Activated CD4-positive, alpha-beta T cell treated with anti-CD3 and anti-CD28 coated beads for 36 hours (primary cell): ENCODE measurements at regions not wholly inside any gene's neighbourhood (a gene's known extent, or its start where the extent isn't known, plus 50 kb on each side); places are given as distances from the start of the nearest gene placed in this dataset.
"Not testable (repeated sequence)": the region's sequence is repeated elsewhere in the genome, so short reads cannot be mapped to it uniquely, and the experiment has no call there.

Experiments used
- ATAC-seq: fragments of 200-7000 bp; cut with Tn5 transposase; one replicate; pipeline ENCODE4 v1.10.0; 2021; ENCODE audit warnings: mild to moderate bottlenecking, moderate library complexity
- CTCF ChIA-PET: fragments of 350-600 bp; sonication (Branson Sonifier 250); formaldehyde crosslinking; loops from one replicate; lab custom pipeline; 2021; ENCODE audit warnings: antibody characterized with exemption; lab: Charles Lee
- POLR2A ChIA-PET: fragments of 350-600 bp; sonication (Branson Sonifier 250); formaldehyde crosslinking; loops from one replicate; lab custom pipeline; 2021; ENCODE audit warnings: antibody characterized with exemption, inconsistent platforms; lab: Charles Lee
- DNase-seq: peaks from one replicate; pipeline ENCODE4 v3.0.0-alpha.2; 2020
- H3K27ac Mint-ChIP-seq: one replicate; pipeline ENCODE4 v1.8.0; 2021; ENCODE audit warnings: mixed read lengths
- H3K27me3 Mint-ChIP-seq: one replicate; pipeline ENCODE4 v1.8.0; 2021; ENCODE audit warnings: mixed read lengths
- H3K36me3 Mint-ChIP-seq: one replicate; pipeline ENCODE4 v1.8.0; 2021; ENCODE audit warnings: low read depth, mixed read lengths
- H3K4me1 Mint-ChIP-seq: one replicate; pipeline ENCODE4 v1.8.0; 2021; ENCODE audit warnings: mixed read lengths
- H3K4me3 Mint-ChIP-seq: one replicate; pipeline ENCODE4 v1.8.0; 2021; ENCODE audit warnings: mild to moderate bottlenecking, moderate library complexity, mixed read lengths
- H3K9me3 Mint-ChIP-seq: one replicate; pipeline ENCODE4 v1.8.0; 2021; ENCODE audit warnings: low read depth, mixed read lengths
- intact Hi-C, 2 experiments: fragments of 100-400 bp; cut with DNase I in 1 of 2; cut with micrococcal nuclease in 1 of 2; formaldehyde crosslinking; loops; one replicate each; pipeline versions ENCODE4 v1.14.2 to v1.15.1; 2022 to 2024; cut with DNase I, micrococcal nuclease

- Mint-ChIP-seq H3K27ac (no peak overlapping the region), H3K4me3 (no peak overlapping the region), H3K36me3 (no peaks in the 10 kb centered on the region), H3K9me3 (no peaks in the 10 kb centered on the region), H3K4me1 (no peaks in the 10 kb centered on the region), H3K27me3 (no peaks in the 10 kb centered on the region)
- no peak for ATAC-seq
- CTCF ChIA-PET, result no interaction called here
- intact Hi-C loops, result no loop called here
- DNase-seq, result no peak
- POLR2A ChIA-PET, result no interaction called here
Observed at GRCh38 chr12:126935435-126935834, 1331.5 kb upstream of the TMEM132C start.

- Mint-ChIP-seq H3K27ac (no peak overlapping the region), H3K9me3 (peaks cover 2% of the 10 kb centered on the region), H3K4me3 (no peak overlapping the region), H3K4me1 (no peaks in the 10 kb centered on the region), H3K27me3 (no peaks in the 10 kb centered on the region), H3K36me3 (no peaks in the 10 kb centered on the region)
- ChIA-PET CTCF (no interaction called here), POLR2A (no interaction called here)
- ATAC-seq, result no peak
- intact Hi-C loops, result no loop called here
- peak; percentile 13 for DNase-seq
Observed at GRCh38 chr12:126936181-126936851, 1330.7 kb upstream of the TMEM132C start.

- CTCF ChIA-PET, result no interaction called here
- Mint-ChIP-seq H3K27ac (no peak overlapping the region), H3K4me1 (no peaks in the 10 kb centered on the region), H3K36me3 (no peaks in the 10 kb centered on the region), H3K9me3 (peaks cover 2% of the 10 kb centered on the region), H3K4me3 (no peak overlapping the region), H3K27me3 (no peaks in the 10 kb centered on the region)
- no peak for ATAC-seq
- intact Hi-C loops, result no loop called here
- no peak for DNase-seq
- POLR2A ChIA-PET, result no interaction called here
Observed at GRCh38 chr12:126937431-126937830, 1329.5 kb upstream of the TMEM132C start.

- ChIA-PET CTCF (no interaction called here), POLR2A (no interaction called here)
- H3K36me3 Mint-ChIP-seq, result no peaks in the 10 kb centered on the region
- no peaks in the 10 kb centered on the region for H3K4me1 Mint-ChIP-seq
- ATAC-seq, result no peak
- intact Hi-C loops, result no loop called here
- no peak overlapping the region for H3K4me3 Mint-ChIP-seq
- DNase-seq, result peak; percentile 7
- H3K27ac Mint-ChIP-seq, result no peak overlapping the region
- no peaks in the 10 kb centered on the region for H3K27me3 Mint-ChIP-seq
- peaks cover 2% of the 10 kb centered on the region for H3K9me3 Mint-ChIP-seq
Observed at GRCh38 chr12:126944684-126945083, 1322.3 kb upstream of the TMEM132C start.

- CTCF ChIA-PET, H3K36me3 Mint-ChIP-seq, ATAC-seq, H3K27ac Mint-ChIP-seq, H3K4me1 Mint-ChIP-seq, DNase-seq, H3K27me3 Mint-ChIP-seq, H3K9me3 Mint-ChIP-seq, intact Hi-C loops, POLR2A ChIA-PET, H3K4me3 Mint-ChIP-seq: not testable (repeated sequence)
Observed at GRCh38 chr12:126946958-126947357, 1320.0 kb upstream of the TMEM132C start.

- Mint-ChIP-seq H3K9me3 (no peaks in the 10 kb centered on the region), H3K27me3 (no peaks in the 10 kb centered on the region), H3K4me1 (no peaks in the 10 kb centered on the region), H3K4me3 (no peak overlapping the region), H3K36me3 (no peaks in the 10 kb centered on the region), H3K27ac (no peak overlapping the region)
- ChIA-PET CTCF (interaction anchor here (0.6 kb wide), 1 partner anchor 213 kb away, joined by 6 read pairs; no protein-coding TSS in a partner anchor), POLR2A (no interaction called here)
- ATAC-seq, result no peak
- DNase-seq, result no peak
- intact Hi-C loops, result no loop called here
Observed at GRCh38 chr12:126949558-126949957, 1317.4 kb upstream of the TMEM132C start.

- H3K27me3 Mint-ChIP-seq, result no peaks in the 10 kb centered on the region
- no peaks in the 10 kb centered on the region for H3K36me3 Mint-ChIP-seq
- H3K27ac Mint-ChIP-seq, result no peak overlapping the region
- H3K4me1 Mint-ChIP-seq, result no peaks in the 10 kb centered on the region
- ATAC-seq (no peak), DNase-seq (no peak)
- CTCF ChIA-PET, result no interaction called here
- no peaks in the 10 kb centered on the region for H3K9me3 Mint-ChIP-seq
- no peak overlapping the region for H3K4me3 Mint-ChIP-seq
- POLR2A ChIA-PET, result no interaction called here
- intact Hi-C loops, result no loop called here
Observed at GRCh38 chr12:126950266-126950665, 1316.7 kb upstream of the TMEM132C start.

- H3K9me3 Mint-ChIP-seq, result peaks cover 2% of the 10 kb centered on the region
- intact Hi-C loops, result no loop called here
- ChIA-PET POLR2A (no interaction called here), CTCF (no interaction called here)
- no peak for DNase-seq
- H3K4me3 Mint-ChIP-seq, result no peak overlapping the region
- no peaks in the 10 kb centered on the region for H3K4me1 Mint-ChIP-seq
- no peaks in the 10 kb centered on the region for H3K36me3 Mint-ChIP-seq
- no peak for ATAC-seq
- H3K27ac Mint-ChIP-seq, result no peak overlapping the region
- no peaks in the 10 kb centered on the region for H3K27me3 Mint-ChIP-seq
Observed at GRCh38 chr12:126952096-126953007, 1314.6 kb upstream of the TMEM132C start.

- Mint-ChIP-seq H3K36me3 (no peaks in the 10 kb centered on the region), H3K27me3 (no peaks in the 10 kb centered on the region), H3K4me1 (no peaks in the 10 kb centered on the region), H3K9me3 (peaks cover 2% of the 10 kb centered on the region), H3K27ac (no peak overlapping the region), H3K4me3 (no peak overlapping the region)
- intact Hi-C loops, result no loop called here
- ATAC-seq (no peak), DNase-seq (no peak)
- ChIA-PET CTCF (no interaction called here), POLR2A (no interaction called here)
Observed at GRCh38 chr12:126953365-126953889, 1313.5 kb upstream of the TMEM132C start.

GRCh38 chr12:126960221-126960620 is 1306.7 kb upstream of the TMEM132C start:
- H3K27me3 Mint-ChIP-seq, result no peaks in the 10 kb centered on the region
- H3K4me1 Mint-ChIP-seq, result no peaks in the 10 kb centered on the region
- H3K4me3 Mint-ChIP-seq, result no peak overlapping the region
- DNase-seq (no peak), ATAC-seq (no peak)
- CTCF ChIA-PET, result no interaction called here
- H3K27ac Mint-ChIP-seq, result no peak overlapping the region
- POLR2A ChIA-PET, result no interaction called here
- intact Hi-C loops, result no loop called here
- H3K9me3 Mint-ChIP-seq, result peaks cover 2% of the 10 kb centered on the region
- H3K36me3 Mint-ChIP-seq, result no peaks in the 10 kb centered on the region

- intact Hi-C loops, result no loop called here
Observed at GRCh38 chr12:126960709-126961108, 1306.3 kb upstream of the TMEM132C start.

GRCh38 chr12:126963825-126964224 is 1303.1 kb upstream of the TMEM132C start:
- no peaks in the 10 kb centered on the region for H3K4me1 Mint-ChIP-seq
- H3K9me3 Mint-ChIP-seq, result no peaks in the 10 kb centered on the region
- intact Hi-C loops, result no loop called here
- H3K4me3 Mint-ChIP-seq, result no peak overlapping the region
- ChIA-PET POLR2A (no interaction called here), CTCF (no interaction called here)
- H3K36me3 Mint-ChIP-seq, result no peaks in the 10 kb centered on the region
- ATAC-seq (no peak), DNase-seq (no peak)
- H3K27me3 Mint-ChIP-seq, result no peaks in the 10 kb centered on the region
- H3K27ac Mint-ChIP-seq, result no peak overlapping the region

More at GRCh38 chr12:126960709-126961108, 1306.3 kb upstream of the TMEM132C start:
- ChIA-PET CTCF (no interaction called here), POLR2A (no interaction called here)
- Mint-ChIP-seq H3K27me3 (no peaks in the 10 kb centered on the region), H3K27ac (no peak overlapping the region), H3K36me3 (no peaks in the 10 kb centered on the region), H3K4me3 (no peak overlapping the region), H3K9me3 (peaks cover 2% of the 10 kb centered on the region), H3K4me1 (no peaks in the 10 kb centered on the region)
- no peak for DNase-seq
- ATAC-seq, result no peak
